Spleen (tissue), 7 donors: ENCODE measurements at regions not wholly inside any gene's neighbourhood (a gene's known extent, or its start where the extent isn't known, plus 50 kb on each side); places are given as distances from the start of the nearest gene placed in this dataset.

ENCODE experiments used
- CTCF ChIP-seq, 11 experiments: fragments of 200-600 bp in 7 of 11; fragments of 450-650 bp in 4 of 11; sonication (generic) in 4 of 11; IDR thresholded peaks in 8 of 11; conservative IDR thresholded peaks in 3 of 11; 1 replicate in 7 of 11; 2 replicates in 4 of 11; pipeline versions ENCODE4 v1.4.0 to v1.8.0; 2016 to 2021; ENCODE audit warnings: antibody characterized with exemption in 11 of 11, inconsistent platforms in 4 of 11, mild to moderate bottlenecking in 1 of 11
- POLR2AphosphoS5 ChIP-seq, 3 donors: sonication (generic); formaldehyde crosslinking; IDR thresholded peaks; one replicate each; pipeline ENCODE4 v1.5.1; 2017; ENCODE audit warnings: antibody characterized with exemption in 3 of 3
- donor health status: DM: no; HTN: no; CAD: no; lungs with moderate emphysema.
- donor health status: DM: no; HTN: no; CAD: no.
- donor health status: DM: no; HTN: no; CAD: no.

- no peak for TF ChIP-seq CTCF (IDR thresholded peaks at IDR 0.05 in 8 of 11, conservative IDR thresholded peaks at IDR 0.05 in 3 of 11)
- no peak for TF ChIP-seq POLR2AphosphoS5 (IDR thresholded peaks at IDR 0.05)
Measured at GRCh38 chr6:63510353-63510686, 62.0 kb upstream of the LOC128125822 start.
